Liver (tissue), 8 donors: ENCODE measurements at regions not wholly inside any gene's neighbourhood (a gene's known extent, or its start where the extent isn't known, plus 50 kb on each side); places are given as distances from the start of the nearest gene placed in this dataset.

Source experiments
- DNase-seq: peaks from one replicate; pipeline ENCODE4 v3.0.0-alpha.2; 2017; ENCODE audit warnings: low spot score
- H3K27ac ChIP-seq, 2 donors: one replicate each; pipeline ENCODE4 v1.7.0; 2013; ENCODE audit warnings: inconsistent platforms in 2 of 2, low read length in 2 of 2, control low read depth in 1 of 2, low read depth in 1 of 2, mild to moderate bottlenecking in 1 of 2
- H3K27me3 ChIP-seq, 4 donors: one replicate each; pipeline versions ENCODE4 v1.6.1 to v1.7.0; 2013; ENCODE audit warnings: low read length in 3 of 4, inconsistent platforms in 1 of 4, mild to moderate bottlenecking in 1 of 4, moderate library complexity in 1 of 4; ENCODE audit not compliant: control insufficient read depth in 4 of 4, insufficient read depth in 4 of 4
- H3K36me3 ChIP-seq, 4 donors: one replicate each; pipeline versions ENCODE4 v1.6.1 to v1.7.0; 2013; ENCODE audit warnings: low read length in 3 of 4, mild to moderate bottlenecking in 3 of 4, low read depth in 1 of 4, moderate library complexity in 1 of 4; ENCODE audit not compliant: control insufficient read depth in 4 of 4, insufficient read depth in 3 of 4
- H3K4me1 ChIP-seq, 4 donors: one replicate each; pipeline versions ENCODE4 v1.6.1 to v1.7.0; 2013; ENCODE audit warnings: low read length in 3 of 4, mild to moderate bottlenecking in 3 of 4, moderate library complexity in 1 of 4; ENCODE audit not compliant: control insufficient read depth in 4 of 4, insufficient read depth in 4 of 4
- H3K4me3 ChIP-seq, 3 donors: one replicate each; pipeline versions ENCODE4 v1.6.1 to v1.7.0; 2013; ENCODE audit warnings: low read length in 3 of 3, control low read depth in 1 of 3, low read depth in 1 of 3, mild to moderate bottlenecking in 1 of 3
- H3K9ac ChIP-seq, 2 donors: one replicate each; pipeline ENCODE4 v1.7.0; 2013; ENCODE audit warnings: low read length in 2 of 2, mild to moderate bottlenecking in 2 of 2, moderate library complexity in 2 of 2, control low read depth in 1 of 2, low read depth in 1 of 2
- H3K9me3 ChIP-seq, 4 donors: one replicate each; pipeline versions ENCODE4 v1.6.1 to v1.7.0; 2013; ENCODE audit warnings: low read length in 3 of 4; ENCODE audit not compliant: control insufficient read depth in 4 of 4
- EGR1 ChIP-seq, 2 donors: IDR thresholded peaks; 2 replicates each; pipeline ENCODE4 v1.6.1; 2016 to 2018; ENCODE audit warnings: antibody characterized with exemption in 2 of 2, low read depth in 2 of 2
- FOXA1 ChIP-seq: IDR thresholded peaks from 2 replicates; pipeline ENCODE4 v1.6.1; 2016; ENCODE audit warnings: antibody characterized with exemption
- FOXA2 ChIP-seq: IDR thresholded peaks from 2 replicates; pipeline ENCODE4 v1.6.1; 2016; ENCODE audit warnings: antibody characterized with exemption
- GABPA ChIP-seq, 2 donors: IDR thresholded peaks in 1 of 2; conservative IDR thresholded peaks in 1 of 2; 2 replicates each; pipeline ENCODE4 v1.6.1; 2016; ENCODE audit warnings: antibody characterized with exemption in 2 of 2, mild to moderate bottlenecking in 1 of 2, moderate library complexity in 1 of 2
- HNF4A ChIP-seq, 2 donors: conservative IDR thresholded peaks; 2 replicates each; pipeline ENCODE4 v1.6.1; 2016; ENCODE audit warnings: antibody characterized with exemption in 2 of 2, mild to moderate bottlenecking in 2 of 2
- HNF4G ChIP-seq: IDR thresholded peaks from 2 replicates; pipeline ENCODE4 v1.6.1; 2016; ENCODE audit warnings: antibody characterized with exemption
- JUND ChIP-seq, 2 donors: IDR thresholded peaks; 2 replicates each; pipeline ENCODE4 v1.6.1; 2016; ENCODE audit warnings: antibody characterized with exemption in 2 of 2
- NR2F2 ChIP-seq: IDR thresholded peaks from 2 replicates; pipeline ENCODE4 v1.6.1; 2016; ENCODE audit warnings: antibody characterized with exemption
- RAD21 ChIP-seq, 2 donors: IDR thresholded peaks; 2 replicates each; pipeline ENCODE4 v1.6.1; 2016; ENCODE audit warnings: antibody characterized with exemption in 2 of 2, mild to moderate bottlenecking in 2 of 2
- RXRA ChIP-seq, 2 donors: IDR thresholded peaks; 2 replicates each; pipeline ENCODE4 v1.6.1; 2017 to 2018; ENCODE audit warnings: antibody characterized with exemption in 2 of 2, mild to moderate bottlenecking in 1 of 2
- SP1 ChIP-seq: IDR thresholded peaks from 2 replicates; pipeline ENCODE4 v1.6.1; 2018; ENCODE audit warnings: antibody characterized with exemption, mild to moderate bottlenecking
- TAF1 ChIP-seq: conservative IDR thresholded peaks from 2 replicates; pipeline ENCODE4 v1.6.1; 2016; ENCODE audit warnings: antibody characterized with exemption, mild to moderate bottlenecking
- YY1 ChIP-seq: IDR thresholded peaks from 2 replicates; pipeline ENCODE4 v1.6.1; 2016; ENCODE audit warnings: antibody characterized with exemption, mild to moderate bottlenecking
- WGBS: extraction: QIAGEN DNeasy Blood & Tissue Kit; methylation state at CpG from one replicate; pipeline ENCODE4 v1.1.7; 2013; 5-methylcytosine and 5-hydroxymethylcytosine counted together
- TF ChIP-seq, protein P1 (sequence below): fragments of 150-350 bp; IDR thresholded peaks from 2 replicates; pipeline ENCODE4 v1.5.1; 2017; ENCODE audit warnings: improper control_type of control experiment, low read depth, low read length; ENCODE audit not compliant: missing input control
- TF ChIP-seq, protein P2 (sequence below): IDR thresholded peaks from 2 replicates; pipeline ENCODE4 v1.6.1; 2016; ENCODE audit warnings: antibody characterized with exemption
- TF ChIP-seq, protein P3 (sequence below): IDR thresholded peaks from 2 replicates; pipeline ENCODE4 v1.6.1; 2016; ENCODE audit warnings: antibody characterized with exemption
- TF ChIP-seq, protein P4 (sequence below): IDR thresholded peaks from 2 replicates; pipeline ENCODE4 v1.6.1; 2016; ENCODE audit warnings: antibody characterized with exemption
- TF ChIP-seq, protein P5 (sequence below): IDR thresholded peaks from 2 replicates; pipeline ENCODE4 v1.6.1; 2016; ENCODE audit warnings: antibody characterized with exemption, mild to moderate bottlenecking
- donor health status: healthy.
- donor health status: healthy.
- donor health status: healthy.
- donor health status: healthy.
- donor health status: healthy.

DNA sequence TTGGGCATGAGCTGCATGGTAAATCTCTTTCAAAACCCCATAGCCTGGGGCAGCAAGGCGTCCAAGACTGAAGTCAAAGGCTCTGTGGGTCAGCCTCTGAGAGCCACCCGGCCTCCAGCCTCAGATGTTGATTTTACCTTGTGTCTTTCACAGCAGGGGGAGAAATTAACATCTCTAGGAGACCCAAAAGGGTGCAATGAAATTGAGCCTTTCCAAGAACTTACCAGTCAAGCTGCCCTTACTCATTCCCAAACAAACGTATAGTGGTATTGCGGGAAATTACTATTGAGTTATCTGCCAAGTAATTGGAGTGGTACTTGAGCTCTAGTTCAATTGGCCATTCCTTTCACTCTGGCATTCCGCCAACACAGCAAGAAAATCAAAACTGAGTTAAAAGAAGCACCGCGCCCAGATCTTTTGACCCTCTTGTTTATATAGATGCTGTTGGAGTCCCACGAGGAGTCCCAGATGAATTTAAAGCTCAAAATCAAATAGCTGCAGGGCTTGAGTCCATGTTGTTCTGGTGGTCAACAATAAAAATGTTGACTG lies 380.7 kb upstream of the SYT1 start:
- 82% methylated on average over 8 of the region's 8 CpGs for WGBS
- Histone ChIP-seq H3K9me3 (no peaks in the 10 kb centered on the region), H3K27ac (no peak overlapping the region), H3K9ac (no peak overlapping the region), H3K27me3 (peaks cover 0 to 3% (median 0%) of the 10 kb centered on the region in 4 donors), H3K36me3 (no peaks in the 10 kb centered on the region), H3K4me1 (no peaks in the 10 kb centered on the region), H3K4me3 (no peak overlapping the region)
- DNase-seq = no peak
- TF ChIP-seq, protein P1, sequence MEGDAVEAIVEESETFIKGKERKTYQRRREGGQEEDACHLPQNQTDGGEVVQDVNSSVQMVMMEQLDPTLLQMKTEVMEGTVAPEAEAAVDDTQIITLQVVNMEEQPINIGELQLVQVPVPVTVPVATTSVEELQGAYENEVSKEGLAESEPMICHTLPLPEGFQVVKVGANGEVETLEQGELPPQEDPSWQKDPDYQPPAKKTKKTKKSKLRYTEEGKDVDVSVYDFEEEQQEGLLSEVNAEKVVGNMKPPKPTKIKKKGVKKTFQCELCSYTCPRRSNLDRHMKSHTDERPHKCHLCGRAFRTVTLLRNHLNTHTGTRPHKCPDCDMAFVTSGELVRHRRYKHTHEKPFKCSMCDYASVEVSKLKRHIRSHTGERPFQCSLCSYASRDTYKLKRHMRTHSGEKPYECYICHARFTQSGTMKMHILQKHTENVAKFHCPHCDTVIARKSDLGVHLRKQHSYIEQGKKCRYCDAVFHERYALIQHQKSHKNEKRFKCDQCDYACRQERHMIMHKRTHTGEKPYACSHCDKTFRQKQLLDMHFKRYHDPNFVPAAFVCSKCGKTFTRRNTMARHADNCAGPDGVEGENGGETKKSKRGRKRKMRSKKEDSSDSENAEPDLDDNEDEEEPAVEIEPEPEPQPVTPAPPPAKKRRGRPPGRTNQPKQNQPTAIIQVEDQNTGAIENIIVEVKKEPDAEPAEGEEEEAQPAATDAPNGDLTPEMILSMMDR = no peak
- TF ChIP-seq, protein P2, sequence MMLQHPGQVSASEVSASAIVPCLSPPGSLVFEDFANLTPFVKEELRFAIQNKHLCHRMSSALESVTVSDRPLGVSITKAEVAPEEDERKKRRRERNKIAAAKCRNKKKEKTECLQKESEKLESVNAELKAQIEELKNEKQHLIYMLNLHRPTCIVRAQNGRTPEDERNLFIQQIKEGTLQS = no peak
- TF ChIP-seq RXRA (IDR thresholded peaks at IDR 0.05) = no peak
- TF ChIP-seq RAD21 (IDR thresholded peaks at IDR 0.05) = no peak
- no peak for TF ChIP-seq FOXA1
- TF ChIP-seq, protein P3, sequence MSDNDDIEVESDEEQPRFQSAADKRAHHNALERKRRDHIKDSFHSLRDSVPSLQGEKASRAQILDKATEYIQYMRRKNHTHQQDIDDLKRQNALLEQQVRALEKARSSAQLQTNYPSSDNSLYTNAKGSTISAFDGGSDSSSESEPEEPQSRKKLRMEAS = no peak
- TF ChIP-seq HNF4A (conservative IDR thresholded peaks at IDR 0.05) = no peak
- no peak for TF ChIP-seq SP1
- TF ChIP-seq NR2F2 = no peak
- TF ChIP-seq, protein P4, sequence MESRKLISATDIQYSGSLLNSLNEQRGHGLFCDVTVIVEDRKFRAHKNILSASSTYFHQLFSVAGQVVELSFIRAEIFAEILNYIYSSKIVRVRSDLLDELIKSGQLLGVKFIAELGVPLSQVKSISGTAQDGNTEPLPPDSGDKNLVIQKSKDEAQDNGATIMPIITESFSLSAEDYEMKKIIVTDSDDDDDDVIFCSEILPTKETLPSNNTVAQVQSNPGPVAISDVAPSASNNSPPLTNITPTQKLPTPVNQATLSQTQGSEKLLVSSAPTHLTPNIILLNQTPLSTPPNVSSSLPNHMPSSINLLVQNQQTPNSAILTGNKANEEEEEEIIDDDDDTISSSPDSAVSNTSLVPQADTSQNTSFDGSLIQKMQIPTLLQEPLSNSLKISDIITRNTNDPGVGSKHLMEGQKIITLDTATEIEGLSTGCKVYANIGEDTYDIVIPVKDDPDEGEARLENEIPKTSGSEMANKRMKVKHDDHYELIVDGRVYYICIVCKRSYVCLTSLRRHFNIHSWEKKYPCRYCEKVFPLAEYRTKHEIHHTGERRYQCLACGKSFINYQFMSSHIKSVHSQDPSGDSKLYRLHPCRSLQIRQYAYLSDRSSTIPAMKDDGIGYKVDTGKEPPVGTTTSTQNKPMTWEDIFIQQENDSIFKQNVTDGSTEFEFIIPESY = no peak
- no peak for TF ChIP-seq JUND (IDR thresholded peaks at IDR 0.05)
- TF ChIP-seq GABPA (IDR thresholded peaks at IDR 0.05 in 1 of 2, conservative IDR thresholded peaks at IDR 0.05 in 1 of 2) = no peak
- TF ChIP-seq, protein P5, sequence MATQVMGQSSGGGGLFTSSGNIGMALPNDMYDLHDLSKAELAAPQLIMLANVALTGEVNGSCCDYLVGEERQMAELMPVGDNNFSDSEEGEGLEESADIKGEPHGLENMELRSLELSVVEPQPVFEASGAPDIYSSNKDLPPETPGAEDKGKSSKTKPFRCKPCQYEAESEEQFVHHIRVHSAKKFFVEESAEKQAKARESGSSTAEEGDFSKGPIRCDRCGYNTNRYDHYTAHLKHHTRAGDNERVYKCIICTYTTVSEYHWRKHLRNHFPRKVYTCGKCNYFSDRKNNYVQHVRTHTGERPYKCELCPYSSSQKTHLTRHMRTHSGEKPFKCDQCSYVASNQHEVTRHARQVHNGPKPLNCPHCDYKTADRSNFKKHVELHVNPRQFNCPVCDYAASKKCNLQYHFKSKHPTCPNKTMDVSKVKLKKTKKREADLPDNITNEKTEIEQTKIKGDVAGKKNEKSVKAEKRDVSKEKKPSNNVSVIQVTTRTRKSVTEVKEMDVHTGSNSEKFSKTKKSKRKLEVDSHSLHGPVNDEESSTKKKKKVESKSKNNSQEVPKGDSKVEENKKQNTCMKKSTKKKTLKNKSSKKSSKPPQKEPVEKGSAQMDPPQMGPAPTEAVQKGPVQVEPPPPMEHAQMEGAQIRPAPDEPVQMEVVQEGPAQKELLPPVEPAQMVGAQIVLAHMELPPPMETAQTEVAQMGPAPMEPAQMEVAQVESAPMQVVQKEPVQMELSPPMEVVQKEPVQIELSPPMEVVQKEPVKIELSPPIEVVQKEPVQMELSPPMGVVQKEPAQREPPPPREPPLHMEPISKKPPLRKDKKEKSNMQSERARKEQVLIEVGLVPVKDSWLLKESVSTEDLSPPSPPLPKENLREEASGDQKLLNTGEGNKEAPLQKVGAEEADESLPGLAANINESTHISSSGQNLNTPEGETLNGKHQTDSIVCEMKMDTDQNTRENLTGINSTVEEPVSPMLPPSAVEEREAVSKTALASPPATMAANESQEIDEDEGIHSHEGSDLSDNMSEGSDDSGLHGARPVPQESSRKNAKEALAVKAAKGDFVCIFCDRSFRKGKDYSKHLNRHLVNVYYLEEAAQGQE = no peak
- TF ChIP-seq TAF1 = no peak
- no peak for TF ChIP-seq FOXA2
- no peak for TF ChIP-seq YY1
- TF ChIP-seq HNF4G = no peak
- no peak for TF ChIP-seq EGR1 (IDR thresholded peaks at IDR 0.05; ENCODE audit: low read depth in 2 of 2)
